GM21423 (cell line): ENCODE measurements at regions not wholly inside any gene's neighbourhood (a gene's known extent, or its start where the extent isn't known, plus 50 kb on each side); places are given as distances from the start of the nearest gene placed in this dataset.

Experiments used
- ATAC-seq: cut with Tn5 transposase; IDR thresholded peaks from one replicate; pipeline ENCODE4 v1.9.1; 2021; ENCODE audit warnings: mild to moderate bottlenecking, moderate library complexity; ENCODE audit not compliant: unreplicated experiment

DNA sequence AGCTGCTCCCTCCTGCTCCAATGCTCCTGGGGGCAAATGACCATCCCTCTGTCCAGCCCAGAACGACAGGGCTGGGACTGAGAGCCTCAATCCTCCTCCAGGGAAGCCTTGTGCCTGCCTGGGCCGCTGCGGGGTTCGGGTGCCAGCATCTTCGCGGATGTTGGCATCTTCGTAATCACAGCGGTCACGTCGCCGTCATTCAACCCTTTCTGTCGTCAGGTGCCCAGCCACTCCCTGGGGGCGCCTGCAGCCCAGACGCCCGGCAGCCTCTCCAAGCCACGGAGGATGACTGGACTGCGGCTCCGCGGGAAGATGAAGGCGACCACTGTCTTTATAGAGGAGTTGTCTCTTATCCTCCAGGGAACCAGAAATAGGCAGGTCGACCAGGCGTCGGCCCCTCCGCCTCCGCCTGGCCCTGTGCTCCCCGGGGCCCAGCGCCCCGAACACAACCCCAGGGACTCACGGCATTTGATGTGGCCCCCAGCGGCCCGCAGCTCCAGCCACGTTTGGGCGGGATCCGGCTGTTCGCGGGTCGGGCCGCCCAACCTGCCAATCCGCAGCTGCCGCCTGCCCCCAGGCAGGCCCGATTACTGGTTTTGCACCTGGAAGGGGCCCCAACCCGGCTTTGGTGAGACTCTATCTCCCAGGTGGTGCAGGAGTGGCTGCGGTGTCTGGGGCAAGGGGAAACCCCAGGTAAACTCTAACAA is 113.9 kb downstream of the THNSL2 start:
- no peak for ATAC-seq

DNA sequence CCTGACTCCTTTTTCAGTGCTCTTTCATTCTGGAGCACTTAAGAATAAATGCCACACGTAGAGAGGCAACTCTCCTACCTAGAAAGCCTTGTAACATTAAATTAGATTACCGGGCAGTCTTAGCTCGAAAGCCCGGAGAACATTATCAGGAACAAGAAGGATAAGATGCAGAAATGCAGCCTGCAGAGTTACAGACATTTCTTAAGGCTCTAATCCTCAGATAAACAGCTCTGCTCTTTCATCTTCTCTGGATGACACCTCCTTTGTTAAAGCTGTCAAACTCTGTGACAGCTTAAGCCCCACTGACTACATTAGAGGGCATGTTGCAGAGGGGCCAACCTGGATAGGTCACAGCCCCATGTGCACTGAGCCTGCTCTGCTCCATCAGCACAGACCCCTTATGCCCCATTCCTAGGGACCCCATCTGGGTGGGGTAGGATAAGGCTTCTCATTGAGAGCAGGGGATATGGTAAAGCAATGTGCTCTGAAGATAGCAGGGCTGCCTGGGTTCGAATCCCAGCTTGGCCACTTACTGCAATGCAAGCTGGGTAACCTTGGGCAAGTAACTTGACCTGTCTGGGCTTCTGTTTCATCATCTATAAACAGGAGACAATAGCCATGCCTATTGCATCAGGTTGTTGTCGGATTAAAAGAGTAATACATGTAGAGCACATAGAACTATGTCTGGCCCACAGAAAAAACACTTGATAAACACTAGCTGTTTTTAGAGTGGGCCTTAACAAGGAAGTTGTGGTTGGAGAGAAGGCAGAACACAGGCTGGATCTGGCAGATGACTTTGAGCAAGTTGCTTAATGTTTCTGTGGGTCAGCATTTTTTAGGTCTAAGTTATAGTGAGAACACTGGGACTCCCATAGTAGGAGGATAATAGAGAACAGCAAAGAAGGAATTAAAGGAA is 111.4 kb downstream of the THNSL2 start:
- ATAC-seq: no peak

DNA sequence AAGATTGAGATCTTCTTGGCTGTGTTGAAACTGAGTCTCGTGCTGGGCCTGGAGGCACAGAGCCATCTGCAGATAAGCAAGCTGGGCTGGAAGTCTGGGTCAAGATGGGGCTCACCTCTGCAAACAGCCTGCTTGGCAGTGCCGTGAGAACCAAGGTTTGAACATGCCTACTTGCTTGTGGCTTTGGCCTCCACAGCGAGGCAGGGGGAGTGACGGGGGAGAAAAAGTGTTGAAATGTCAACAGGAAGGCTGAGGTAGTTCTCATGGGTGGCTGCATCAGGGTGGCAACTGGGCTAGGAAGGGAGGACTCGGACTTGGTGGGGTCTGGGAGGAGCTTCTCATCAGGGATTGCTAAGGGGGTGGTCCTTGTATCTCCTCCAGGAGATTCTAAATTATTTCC is 99.7 kb downstream of the THNSL2 start:
- no peak for ATAC-seq

DNA sequence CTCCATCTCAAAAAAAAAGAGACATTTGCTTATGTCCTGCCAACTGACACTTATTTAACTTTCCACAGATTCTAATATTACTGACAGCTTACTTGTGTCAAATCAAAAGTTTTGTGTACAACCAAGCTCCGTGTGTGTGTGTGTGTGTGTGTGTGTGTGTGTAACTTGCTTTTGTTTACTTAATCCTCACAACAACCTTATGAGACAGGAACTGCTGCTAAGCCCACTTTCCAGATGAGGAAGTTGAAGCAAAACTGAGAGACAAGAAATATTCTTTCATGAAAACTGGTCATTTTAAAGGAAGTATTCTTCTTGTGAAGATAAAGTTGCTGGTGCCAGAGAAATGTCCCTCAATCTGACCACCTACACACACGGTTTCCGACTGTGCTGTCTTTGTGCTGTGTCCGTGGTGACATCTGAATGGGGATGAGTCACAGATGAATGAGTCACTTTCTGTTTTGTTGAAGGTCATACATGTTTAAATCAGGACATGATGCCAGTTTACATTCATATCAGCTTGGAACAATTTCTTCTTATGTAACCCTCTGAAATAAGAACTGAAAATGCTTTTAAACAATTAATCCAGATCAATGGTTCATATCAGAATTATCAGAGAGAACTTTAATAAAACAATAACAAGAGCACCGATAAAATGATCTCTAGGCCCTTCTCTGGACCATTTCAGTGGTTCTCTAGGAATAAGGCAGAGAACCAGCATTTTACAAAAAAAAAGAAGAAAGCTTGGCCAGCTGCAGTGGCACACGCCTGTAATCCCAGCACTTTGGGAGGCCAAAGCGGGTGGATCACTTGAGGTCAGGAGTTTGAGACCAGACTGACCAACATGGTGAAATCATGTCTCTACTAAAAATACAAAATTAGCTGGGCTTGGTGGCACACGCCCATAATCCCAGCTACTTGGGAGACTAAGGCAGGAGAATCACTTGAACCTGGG is 95.5 kb downstream of the THNSL2 start:
- ATAC-seq: peak; percentile 76

DNA sequence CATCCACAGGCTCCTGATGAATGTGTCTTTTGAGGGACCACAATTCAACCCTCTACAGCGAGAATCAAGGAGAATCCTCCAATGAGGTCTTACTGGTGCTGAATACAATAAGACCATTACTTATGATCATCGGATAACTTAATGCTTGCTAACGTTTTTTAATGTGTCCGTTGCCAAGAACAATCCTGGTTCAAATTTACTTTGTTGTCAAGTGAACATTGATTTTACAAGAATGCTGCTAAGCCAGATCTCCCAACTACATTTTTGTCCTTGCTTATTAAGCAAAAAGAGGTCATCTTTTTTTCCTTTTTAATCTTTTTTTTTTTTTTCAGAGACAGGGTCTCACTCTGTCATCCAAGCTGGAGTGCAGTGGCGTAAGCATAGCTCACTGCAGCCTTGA is 93.7 kb downstream of the THNSL2 start:
- no peak for ATAC-seq

DNA sequence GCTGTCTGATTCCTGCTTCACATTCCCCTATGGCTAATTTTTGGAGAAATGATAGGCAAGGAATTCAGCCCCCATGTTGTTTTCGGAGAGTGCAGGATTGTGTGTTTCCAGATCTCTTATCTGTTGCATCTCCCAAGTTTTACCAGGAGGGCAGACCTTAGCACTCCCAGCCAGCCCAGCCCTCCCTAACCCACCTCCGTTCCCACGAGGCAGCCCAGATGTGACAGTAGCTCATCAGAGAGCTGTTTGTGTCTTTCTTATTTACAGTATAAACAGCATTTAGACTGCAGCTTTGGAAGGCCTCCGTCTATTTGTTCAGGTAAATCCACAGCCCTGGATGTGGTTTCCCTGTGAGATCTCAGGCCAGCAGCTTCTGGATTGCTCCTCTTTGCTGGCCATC is 91.6 kb downstream of the THNSL2 start:
- no peak for ATAC-seq

DNA sequence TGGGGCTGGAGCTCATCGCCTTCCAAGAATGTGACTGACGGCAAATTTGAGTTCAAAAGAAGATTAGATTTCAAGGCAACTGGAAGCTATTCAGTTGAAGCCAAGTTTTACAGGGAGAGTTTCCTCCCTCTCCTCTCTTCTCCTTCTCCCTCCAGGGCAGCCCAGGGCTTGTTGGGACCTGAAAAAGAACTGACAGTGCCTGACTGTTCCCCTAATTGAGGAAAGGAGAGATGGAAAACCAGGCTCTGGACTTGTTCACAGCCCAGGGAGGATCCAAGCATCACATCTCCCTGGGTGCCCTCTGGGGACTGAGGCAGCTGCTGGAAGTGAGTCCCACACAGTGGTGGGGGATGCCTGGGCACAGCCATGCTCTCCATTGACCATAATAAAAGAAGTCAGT is 88.1 kb downstream of the THNSL2 start:
- ATAC-seq: no peak

DNA sequence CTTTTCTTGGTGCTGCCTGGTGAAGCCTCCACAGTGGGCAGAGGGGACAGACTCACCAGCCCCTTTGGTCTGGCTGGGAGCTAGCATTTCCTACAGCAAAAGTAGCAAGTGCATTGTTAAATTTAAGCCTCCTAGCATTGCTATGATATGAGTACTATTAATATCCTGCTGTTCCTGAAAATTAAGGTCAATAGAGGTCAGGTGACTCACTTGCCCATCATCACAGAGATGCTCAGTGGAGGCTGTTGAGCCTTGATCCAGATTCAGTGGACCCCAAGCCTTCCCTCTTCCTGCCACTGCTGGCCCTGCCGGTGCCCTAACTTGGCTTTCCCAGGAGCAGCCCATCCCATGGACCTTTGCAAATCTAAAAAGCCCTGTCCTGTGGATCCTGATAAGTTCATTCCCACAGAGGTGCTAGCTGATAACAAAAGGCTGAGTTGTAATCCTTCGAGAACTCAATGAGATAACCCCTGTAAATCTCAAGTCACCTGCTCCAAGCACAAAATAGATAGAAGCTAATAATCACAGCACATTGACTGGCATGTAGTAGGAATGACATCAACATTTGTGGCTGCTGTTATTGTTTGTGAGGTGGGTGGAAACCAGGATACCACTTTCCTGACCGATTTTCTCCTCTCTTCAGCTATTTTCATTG is 84.4 kb downstream of the THNSL2 start:
- ATAC-seq: no peak

DNA sequence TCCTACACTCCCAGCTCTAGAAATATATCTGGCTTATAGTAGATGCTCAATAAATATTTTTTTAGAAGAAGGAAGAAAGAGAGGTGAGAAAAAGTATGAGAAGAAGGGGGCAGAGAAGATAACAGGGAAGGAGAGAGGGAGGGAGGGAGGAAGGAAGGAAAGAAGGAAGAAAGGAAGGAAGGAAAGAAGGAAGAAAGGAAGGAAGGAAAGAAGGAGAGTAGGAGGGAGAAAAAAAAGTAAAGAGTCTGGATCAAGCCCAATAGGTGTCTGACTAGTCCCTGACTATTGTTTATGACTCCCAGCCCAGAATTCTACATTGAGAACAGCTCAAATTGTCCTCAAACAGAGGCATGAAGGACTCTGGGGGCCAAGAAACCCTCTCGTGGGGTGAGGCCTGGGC is 83.9 kb downstream of the THNSL2 start:
- ATAC-seq: no peak

DNA sequence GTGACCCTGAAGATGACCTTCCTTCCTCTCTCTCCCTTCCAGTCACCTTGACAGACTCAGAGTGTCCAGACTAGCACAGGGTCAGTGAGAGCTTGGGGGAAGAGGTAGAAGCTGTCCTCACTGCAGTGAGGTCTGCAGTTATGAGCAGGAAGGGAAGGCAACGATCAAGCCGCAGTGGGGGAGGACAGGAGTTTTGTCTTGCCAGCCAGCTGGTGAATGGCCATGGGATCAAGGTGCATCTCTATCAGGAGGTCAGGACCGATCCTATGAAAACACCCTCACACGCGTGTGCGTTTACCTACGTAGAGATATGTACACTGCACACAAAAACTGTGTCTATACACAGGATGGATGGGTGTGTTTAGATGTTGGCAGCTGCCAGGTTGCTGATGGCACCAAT is 83.2 kb downstream of the THNSL2 start:
- ATAC-seq: no peak

DNA sequence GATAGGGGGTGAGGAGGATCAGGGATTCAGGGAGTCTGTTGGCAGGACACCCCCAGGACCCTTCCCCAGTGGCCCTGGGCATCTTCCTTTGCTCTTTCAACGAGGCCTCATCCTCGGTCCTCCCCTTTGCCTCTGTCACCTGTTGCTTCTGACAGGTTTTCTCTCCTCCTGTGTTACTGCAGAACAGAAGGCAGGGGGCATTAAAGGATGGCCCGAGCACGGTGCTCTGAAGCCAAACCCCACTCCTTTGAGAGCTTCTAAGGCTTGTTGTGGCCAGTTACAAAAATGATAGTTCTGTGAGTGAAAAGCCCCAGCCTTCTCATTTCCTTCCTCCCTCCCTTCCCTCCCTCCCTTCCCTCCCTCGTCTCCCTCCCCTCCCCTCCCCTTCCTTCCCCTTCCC is 82.5 kb downstream of the THNSL2 start:
- ATAC-seq: no peak

DNA sequence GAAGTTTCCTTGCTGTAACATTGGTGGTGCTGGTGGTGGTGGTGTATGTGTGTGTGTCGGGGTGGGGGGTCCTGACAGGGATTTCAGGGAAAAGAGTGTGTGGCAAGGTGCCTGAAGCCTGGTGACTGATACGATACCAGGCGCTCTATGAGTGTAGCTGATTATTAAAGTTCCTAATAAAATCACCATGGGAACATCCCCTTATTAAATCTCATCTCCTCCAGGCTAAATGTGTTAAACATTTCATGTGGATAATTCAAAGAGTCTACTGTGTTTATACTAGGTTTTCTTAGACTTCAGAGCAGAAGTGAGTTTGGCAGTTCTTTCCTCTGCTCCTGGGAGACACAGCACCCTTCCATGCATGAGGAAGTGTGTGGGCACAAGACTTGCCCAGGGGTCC is 82.0 kb downstream of the THNSL2 start:
- no peak for ATAC-seq

DNA sequence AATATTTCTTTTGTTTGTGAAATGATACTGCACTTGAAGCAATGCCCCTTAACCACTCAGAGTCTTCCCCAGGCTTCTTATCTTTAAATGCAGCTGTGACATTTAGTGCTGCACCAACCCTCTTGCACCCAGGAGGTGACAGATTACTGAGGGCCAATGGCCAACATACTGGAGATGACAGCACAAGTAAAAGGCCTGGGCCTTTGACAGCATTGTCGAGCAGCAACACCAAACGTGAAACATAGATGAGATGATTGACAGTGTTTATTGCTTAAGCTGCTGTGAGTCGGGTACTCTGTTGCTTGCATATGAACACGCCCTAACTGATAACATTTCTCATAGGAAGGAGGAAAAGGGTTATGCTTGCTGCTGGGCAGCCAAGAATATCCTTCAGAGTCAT is 80.3 kb downstream of the THNSL2 start:
- ATAC-seq: no peak

DNA sequence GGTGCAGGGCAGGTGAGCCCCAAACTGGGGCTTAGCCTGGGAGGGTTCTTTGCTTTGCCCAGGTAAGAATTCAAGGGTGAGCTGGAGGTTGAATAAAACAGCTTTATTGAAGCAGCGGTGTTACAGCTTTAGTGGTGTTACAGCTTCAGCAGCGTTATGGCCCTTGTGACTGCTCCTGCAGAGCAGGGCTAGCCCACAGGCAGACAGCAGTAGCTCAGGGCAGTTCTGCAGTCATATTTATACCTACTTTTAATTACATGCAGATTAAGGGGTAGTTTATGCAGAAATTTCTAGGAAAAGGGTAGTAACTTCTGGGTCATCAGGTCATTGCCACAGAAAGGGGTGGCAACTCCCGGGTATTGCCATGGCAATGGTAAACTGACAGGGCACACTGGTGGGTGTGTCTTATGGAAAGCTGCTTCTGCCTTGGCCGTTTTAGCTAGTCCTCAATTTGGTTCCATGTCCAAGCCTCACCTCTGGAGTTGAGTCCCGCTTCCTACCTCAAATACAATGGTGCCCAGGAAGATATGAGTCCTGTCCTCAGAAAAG is 78.2 kb downstream of the THNSL2 start:
- ATAC-seq: no peak

DNA sequence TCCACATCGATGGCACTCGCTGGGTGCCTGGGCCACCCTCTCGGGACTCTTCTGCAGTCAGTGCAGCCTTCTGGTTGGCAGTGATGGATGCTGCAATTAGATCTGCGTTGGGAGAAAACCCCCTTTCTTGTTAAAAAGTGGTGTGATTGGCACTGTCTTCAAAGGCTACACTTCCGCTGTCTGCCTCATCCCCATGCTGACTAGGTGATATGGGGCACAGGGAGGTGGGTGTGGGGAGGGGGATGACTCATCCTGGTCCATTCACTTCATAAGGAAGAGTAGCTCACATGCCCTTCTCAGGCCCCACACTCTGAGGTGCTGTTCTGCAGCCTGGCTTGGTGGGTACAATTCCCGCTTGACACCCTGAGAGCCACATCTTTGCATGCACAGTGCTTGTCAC is 77.4 kb downstream of the THNSL2 start:
- no peak for ATAC-seq

DNA sequence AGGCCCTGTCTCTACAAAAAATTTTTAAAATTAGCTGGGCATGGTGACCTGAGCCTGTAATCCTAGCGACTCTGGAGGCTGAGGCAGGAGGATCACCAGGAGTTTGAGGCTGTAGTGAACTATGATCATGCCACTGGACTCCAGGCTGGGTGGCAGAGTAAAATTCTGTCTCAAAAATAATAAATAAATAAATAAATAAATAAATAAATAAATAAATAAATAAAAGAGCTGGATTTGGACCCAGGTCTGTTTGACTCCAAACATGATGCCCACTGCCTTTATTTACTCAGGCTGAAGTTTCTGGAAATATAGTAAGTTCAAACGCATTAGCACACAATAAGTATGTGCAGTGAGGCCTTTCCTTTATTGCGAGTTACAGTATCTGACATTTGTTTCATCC is 75.0 kb downstream of the THNSL2 start:
- ATAC-seq: no peak

DNA sequence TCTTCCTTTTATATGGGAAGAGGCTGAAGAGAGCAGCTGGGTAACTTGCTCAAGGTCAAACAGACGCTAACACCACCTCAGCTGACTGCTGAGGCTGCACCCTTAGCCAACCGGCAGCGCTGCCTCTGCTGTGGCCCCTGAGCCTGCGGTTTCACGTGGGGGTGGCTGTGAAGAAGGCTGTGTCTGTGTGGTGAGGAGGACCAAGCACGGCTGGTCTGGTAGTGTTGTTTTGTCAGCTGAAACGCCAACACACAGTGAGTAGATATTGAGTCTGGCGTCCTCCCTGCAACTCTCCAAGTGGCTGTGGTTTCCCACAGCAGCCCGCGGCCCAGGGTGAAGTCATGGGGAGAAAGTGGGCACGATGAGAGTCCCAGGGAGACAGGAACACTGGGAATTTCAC is 69.6 kb downstream of the THNSL2 start:
- no peak for ATAC-seq

DNA sequence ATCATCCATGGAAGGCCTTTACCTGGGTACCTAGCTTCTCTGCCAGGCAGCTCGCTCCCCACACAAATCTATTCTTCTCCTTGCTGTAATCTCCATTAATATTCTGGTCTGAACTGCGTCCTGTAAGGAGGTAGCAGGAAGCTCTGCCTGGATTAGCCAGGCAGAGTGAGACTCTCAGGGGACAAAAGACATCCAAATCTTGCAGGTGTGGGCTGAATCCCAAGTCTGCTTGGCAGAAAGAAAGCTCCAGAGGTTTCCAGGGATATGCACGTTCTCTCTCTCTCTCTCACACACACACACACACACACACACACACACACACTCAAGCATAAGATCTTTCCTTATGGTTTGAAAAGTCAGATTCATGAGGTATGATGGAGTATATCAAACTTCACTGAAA is 66.5 kb downstream of the THNSL2 start:
- no peak for ATAC-seq
